ENCODE measurements at regions not wholly inside any gene's neighbourhood (a gene's known extent, or its start where the extent isn't known, plus 50 kb on each side); places are given as distances from the start of the nearest gene placed in this dataset.
"Not testable (repeated sequence)": the region's sequence is repeated elsewhere in the genome, so short reads cannot be mapped to it uniquely, and the experiment has no call there.

- no peak for DNase-seq (ENCODE audit: low read depth)
Observed at GRCh38 chr6:4460586-4461475, 315.4 kb upstream of the CDYL start.

- no peak for DNase-seq (ENCODE audit: low read depth)
Observed at GRCh38 chr6:4459996-4460395, 316.2 kb upstream of the CDYL start.

GRCh38 chr6:4459032-4459431 lies 317.2 kb upstream of the CDYL start:
- DNase-seq (ENCODE audit: low read depth), result no peak

GRCh38 chr6:4451718-4452117 lies 316.3 kb upstream of the ECI2 start:
- no peak for DNase-seq (ENCODE audit: low read depth)

- DNase-seq (ENCODE audit: low read depth), result no peak
Observed at GRCh38 chr6:4451081-4451480, 315.7 kb upstream of the ECI2 start.

GRCh38 chr6:4450237-4450636 lies 314.9 kb upstream of the ECI2 start:
- no peak for DNase-seq (ENCODE audit: low read depth)

GRCh38 chr6:4449409-4449808 lies 314.0 kb upstream of the ECI2 start:
- DNase-seq (ENCODE audit: low read depth), result no peak

- no peak for DNase-seq (ENCODE audit: low read depth)
Observed at GRCh38 chr6:4448841-4449240, 313.5 kb upstream of the ECI2 start.

- DNase-seq (ENCODE audit: low read depth), result no peak
Observed at GRCh38 chr6:4447639-4448330, 312.4 kb upstream of the ECI2 start.

- DNase-seq (ENCODE audit: low read depth), result no peak
Observed at GRCh38 chr6:4446982-4447381, 311.6 kb upstream of the ECI2 start.

- DNase-seq (ENCODE audit: low read depth), result no peak
Observed at GRCh38 chr6:4441981-4442434, 306.6 kb upstream of the ECI2 start.

GRCh38 chr6:4439159-4439558 lies 303.8 kb upstream of the ECI2 start:
- no peak for DNase-seq (ENCODE audit: low read depth)

- no peak for DNase-seq (ENCODE audit: low read depth)
Observed at GRCh38 chr6:4437342-4437741, 302.0 kb upstream of the ECI2 start.

GRCh38 chr6:4435981-4436445 lies 300.6 kb upstream of the ECI2 start:
- DNase-seq (ENCODE audit: low read depth), result no peak

- no peak for DNase-seq (ENCODE audit: low read depth)
Observed at GRCh38 chr6:4434655-4435054, 299.3 kb upstream of the ECI2 start.

- no peak for DNase-seq (ENCODE audit: low read depth)
Observed at GRCh38 chr6:4433199-4433598, 297.8 kb upstream of the ECI2 start.

GRCh38 chr6:4426968-4427367 lies 291.6 kb upstream of the ECI2 start:
- no peak for DNase-seq (ENCODE audit: low read depth)

- no peak for DNase-seq (ENCODE audit: low read depth)
Observed at GRCh38 chr6:4421837-4422236, 286.5 kb upstream of the ECI2 start.

GRCh38 chr6:4420160-4420865 lies 284.9 kb upstream of the ECI2 start:
- DNase-seq (ENCODE audit: low read depth), result no peak

- DNase-seq (ENCODE audit: low read depth), result no peak
Observed at GRCh38 chr6:4415549-4415948, 280.2 kb upstream of the ECI2 start.

- DNase-seq (ENCODE audit: low read depth), result not testable (repeated sequence)
Observed at GRCh38 chr6:4414078-4414477, 278.7 kb upstream of the ECI2 start.

- DNase-seq (ENCODE audit: low read depth), result no peak
Observed at GRCh38 chr6:4413073-4413472, 277.7 kb upstream of the ECI2 start.

- DNase-seq (ENCODE audit: low read depth), result no peak
Observed at GRCh38 chr6:4412488-4412887, 277.1 kb upstream of the ECI2 start.

Measured in stimulated activated CD8-positive, alpha-beta memory T cell treated with anti-CD3 and anti-CD28 coated beads, Interleukin-12 subunit alpha, Interleukin-12 subunit beta, amount 100 ng/mL, for 1 hour (primary cell).